ENCODE measurements at regions not wholly inside any gene's neighbourhood (a gene's known extent, or its start where the extent isn't known, plus 50 kb on each side); places are given as distances from the start of the nearest gene placed in this dataset.

- no peak for DNase-seq
Observed at GRCh38 chr19:30130356-30131122, 188.5 kb downstream of the URI1 start.

- DNase-seq: no peak
Observed at GRCh38 chr19:30131246-30131645, 189.2 kb downstream of the URI1 start.

GRCh38 chr19:30131722-30132291, 189.8 kb downstream of the URI1 start:
- DNase-seq: no peak

DNA sequence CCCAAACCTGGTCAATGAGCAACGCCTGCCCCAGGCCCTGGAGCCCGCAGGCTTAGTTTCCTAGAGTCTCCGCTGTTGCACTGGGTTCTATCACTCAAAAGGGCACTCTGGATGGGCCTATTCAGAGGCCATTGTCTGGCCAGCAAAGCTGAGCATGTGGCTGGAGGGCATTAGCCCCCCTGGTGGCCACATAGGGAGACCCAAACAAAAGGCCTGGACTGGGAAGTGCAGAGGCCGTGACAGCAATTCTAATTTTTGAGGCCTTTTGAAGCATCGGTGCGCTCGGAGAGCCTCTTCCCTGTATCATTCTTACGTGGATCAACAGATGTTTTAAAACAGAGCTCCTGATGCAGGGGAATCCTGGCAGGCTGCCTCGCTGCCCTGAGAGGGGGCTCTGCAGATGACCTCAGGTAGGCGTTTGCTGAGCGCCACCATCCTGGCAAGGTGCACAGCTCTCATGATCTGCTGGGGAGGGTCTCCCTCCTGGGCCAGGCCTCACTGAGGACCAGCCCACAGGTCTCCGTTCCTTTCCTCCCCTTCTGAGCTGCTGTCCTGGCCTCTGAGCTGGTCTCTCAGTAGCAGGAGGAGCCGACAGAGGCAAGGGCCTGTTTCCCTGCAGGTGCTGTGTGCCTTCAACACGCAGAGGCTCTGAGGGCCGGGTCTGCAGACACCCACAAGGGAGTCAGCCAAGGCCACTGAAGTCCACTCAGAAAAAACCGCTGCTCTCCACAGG, 190.5 kb downstream of the URI1 start:
- no peak for DNase-seq

- no peak for DNase-seq
Observed at GRCh38 chr19:30133803-30134202, 191.8 kb downstream of the URI1 start.

DNA sequence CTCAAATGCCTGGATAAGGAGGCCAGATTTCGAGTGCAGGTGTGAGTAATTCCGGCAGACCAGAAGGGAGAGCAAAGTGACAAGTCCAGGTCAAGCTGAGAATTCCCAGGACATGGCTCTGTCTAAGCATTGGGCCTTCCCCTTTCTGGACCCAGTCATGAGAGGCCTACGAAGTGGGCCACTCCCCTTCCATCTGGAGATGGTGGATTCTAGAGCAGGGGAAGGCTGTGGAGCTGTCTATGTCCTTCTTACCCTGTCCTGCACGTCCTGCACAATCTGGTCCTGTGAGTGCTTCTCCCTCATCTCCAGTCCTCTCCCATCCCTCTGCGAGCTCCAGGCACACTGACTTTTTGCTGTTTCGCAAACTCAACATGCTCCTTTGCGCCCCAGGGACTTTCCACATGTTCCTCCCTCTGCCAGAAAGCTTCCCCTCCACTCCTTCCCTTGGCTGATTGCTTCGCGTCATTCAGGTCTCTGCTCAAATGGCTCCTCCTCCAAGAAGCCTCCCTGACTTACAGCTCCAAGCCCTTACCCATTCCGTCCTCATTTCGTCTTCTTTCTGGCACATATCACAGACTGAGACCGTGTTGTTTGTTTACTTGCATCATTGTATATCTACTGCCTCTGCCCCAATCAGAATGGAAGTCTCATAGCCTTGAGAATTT, 193.2 kb downstream of the URI1 start:
- DNase-seq: peak in 1 of 2 donors; percentile 0

DNA sequence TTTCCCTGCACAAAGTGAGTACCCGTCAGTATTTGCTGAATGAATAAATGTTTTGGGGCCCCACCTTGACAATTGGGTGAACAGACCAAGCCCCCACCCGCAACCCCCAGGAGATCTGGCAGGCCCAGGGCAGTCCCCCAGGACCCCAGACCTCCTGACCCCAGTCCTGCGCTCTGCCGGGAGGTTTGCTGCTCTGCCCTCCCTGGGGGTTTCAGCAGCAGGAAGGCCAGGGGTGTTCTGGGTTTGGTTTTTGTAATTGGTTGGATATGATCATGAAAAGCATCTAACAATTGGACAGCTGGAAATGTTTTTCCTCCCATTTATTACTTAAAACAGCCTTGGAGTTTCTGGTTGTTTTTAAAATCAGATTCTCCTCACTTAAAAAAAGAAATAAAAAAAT, 193.8 kb downstream of the URI1 start:
- DNase-seq: no peak

DNA sequence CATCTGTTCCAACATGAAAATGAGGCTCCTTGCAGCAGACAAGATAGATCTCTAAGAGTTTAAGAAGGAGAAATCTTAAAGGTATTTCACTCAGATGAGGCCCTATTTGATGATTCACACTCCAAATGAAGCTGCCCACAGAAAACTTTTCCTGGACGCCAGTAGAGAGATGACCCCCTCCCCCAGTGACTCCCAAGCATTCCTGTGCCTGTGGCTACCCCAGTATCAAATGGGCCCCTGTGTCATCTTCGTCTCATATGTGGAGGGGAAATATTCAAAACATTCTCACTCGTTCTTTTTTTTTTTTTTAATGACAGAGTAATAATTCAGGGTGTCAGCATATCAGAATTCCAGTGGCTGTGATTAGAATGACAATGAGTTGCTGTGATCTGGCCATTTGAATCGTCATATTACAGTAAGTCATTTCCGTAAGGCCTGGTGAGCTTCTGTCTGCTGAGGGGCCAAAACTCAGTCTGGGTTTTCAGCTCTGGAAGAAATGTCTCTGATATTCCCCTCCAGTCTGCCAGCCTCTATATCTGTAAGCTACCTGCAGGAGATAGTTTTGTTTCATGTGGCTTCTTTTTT, 194.7 kb downstream of the URI1 start:
- DNase-seq: no peak

- DNase-seq: no peak
Observed at GRCh38 chr19:30137747-30138146, 195.7 kb downstream of the URI1 start.

- no peak for DNase-seq
Observed at GRCh38 chr19:30144242-30144758, 202.3 kb downstream of the URI1 start.

DNA sequence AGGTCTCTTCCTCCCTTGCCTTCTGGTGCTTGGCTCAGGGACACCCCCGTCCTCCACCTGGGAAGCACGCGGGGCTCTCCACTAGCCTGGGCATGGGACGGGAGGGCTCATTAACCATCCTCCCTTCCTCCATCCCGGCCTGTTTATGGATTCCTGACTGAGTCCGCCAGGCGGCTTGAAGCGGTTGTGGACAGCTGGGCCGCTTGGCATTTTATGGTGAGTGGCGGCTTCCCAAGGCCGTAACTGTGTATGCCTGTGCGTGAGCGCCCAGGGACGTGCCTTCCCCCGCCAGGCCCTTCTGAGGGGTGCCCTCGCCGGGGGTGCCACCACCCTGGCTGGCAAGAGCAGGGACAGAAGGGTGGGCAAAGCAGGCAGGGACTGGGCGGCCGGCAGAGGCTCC, 202.8 kb downstream of the URI1 start:
- DNase-seq: no peak

DNA sequence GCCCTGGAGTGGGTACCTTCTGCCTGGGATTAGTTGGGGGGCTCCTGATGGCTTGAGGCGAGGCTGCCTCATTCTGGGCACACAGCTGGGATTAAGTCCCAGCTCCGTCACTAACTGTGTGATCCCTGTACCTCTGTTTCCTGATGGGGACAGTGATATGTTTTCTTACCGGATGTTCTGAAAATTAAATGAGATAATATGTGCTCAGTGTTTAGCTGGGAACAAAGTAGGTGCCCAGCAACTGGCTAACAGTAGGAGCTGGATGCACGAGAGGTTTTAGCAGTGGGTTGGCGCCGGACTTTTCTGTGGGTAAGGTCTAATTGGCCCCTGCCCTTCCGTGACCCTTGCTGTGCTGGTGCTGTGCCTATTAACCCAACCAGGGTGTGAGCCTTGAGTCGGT, 203.4 kb downstream of the URI1 start:
- no peak for DNase-seq

DNA sequence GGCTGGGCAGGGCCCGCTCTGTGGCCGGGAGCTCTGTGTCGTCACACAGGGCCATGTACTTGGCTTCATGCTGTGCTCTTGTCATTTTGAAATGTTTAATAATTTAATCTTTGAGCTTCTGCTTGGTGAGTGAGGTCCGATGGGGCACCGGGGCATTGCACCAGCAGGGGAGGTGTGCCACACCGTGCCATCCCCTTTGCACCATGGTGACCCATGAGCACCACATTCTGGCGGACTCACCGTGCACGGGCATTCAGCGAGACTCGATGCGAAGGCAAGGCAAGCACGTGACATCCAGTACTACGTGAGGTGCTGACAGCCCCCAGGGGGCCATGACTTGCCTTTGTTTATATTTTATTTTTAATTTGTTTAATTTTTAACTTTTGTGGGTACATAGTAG, 204.3 kb downstream of the URI1 start:
- DNase-seq: no peak

GRCh38 chr19:30148039-30148790, 206.2 kb downstream of the URI1 start:
- no peak for DNase-seq

GRCh38 chr19:30148803-30149202, 206.8 kb downstream of the URI1 start:
- no peak for DNase-seq

DNA sequence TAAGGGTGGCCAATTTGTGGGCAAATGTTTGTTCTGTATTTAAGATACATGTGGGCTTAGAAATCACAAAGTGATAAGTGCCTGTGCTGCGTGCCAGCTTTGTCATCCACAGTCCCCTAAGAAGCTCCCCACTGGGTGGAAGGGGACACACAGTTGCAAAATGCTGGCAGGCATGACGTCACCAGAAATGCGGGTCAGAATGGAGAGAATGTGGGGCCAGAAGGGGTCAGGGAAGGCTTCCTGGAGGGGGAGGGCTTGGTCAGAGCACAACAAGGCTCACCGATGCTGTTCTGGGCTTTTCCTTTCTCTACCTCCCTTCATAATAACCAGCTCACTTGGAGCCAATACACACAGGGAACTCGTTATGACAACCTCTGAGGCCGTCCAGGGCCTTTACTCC, 207.3 kb downstream of the URI1 start:
- no peak for DNase-seq

DNA sequence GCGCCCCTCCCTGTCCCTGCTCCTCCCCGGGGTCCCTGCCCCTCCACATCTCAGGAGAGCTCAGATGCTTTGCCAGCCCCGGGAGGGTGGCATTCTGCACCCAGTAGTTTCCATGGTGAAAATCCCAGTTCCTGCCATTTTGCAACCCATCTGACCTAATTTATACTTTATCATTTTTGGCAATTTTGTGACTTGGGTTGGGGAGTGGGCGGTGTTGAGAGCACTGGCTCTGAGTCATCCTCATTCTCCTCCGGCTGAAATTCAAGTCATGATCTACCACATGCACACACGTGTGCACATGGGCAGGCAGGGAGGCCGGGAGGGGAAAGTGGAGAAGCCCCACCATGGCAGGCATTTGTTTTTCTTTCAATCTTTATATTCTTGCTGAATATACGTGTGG, 208.6 kb downstream of the URI1 start:
- peak in 1 of 2 donors; percentile 0 for DNase-seq

- DNase-seq: no peak
Observed at GRCh38 chr19:30151081-30151480, 209.0 kb downstream of the URI1 start.

GRCh38 chr19:30152510-30153291, 210.7 kb downstream of the URI1 start:
- no peak for DNase-seq

GRCh38 chr19:30153326-30154210, 211.5 kb downstream of the URI1 start:
- no peak for DNase-seq
